ENCODE measurements at regions not wholly inside any gene's neighbourhood (a gene's known extent, or its start where the extent isn't known, plus 50 kb on each side); places are given as distances from the start of the nearest gene placed in this dataset.

GRCh38 chr6:106890447-106890846, 84.1 kb downstream of the CD24 start:
- RAD21 ChIA-PET (ENCODE audit: unreplicated experiment), result no interaction called here
- no peak overlapping the region for H3K4me3 ChIP-seq
- intact Hi-C loops (cut with micrococcal nuclease; ENCODE audit: unreplicated experiment) (no loop called here), in situ Hi-C loops (cut with MboI) (no loop called here)
- CTCF ChIA-PET, result no interaction called here
- no peaks in the 10 kb centered on the region for H3K79me2 ChIP-seq (ENCODE audit: control insufficient read depth, insufficient read depth, low read length)
- no peak overlapping the region for H3K9ac ChIP-seq (ENCODE audit: control insufficient read depth, insufficient read depth, low read length)
- ATAC-seq, result no peak
- H3K36me3 ChIP-seq (ENCODE audit: control insufficient read depth in 2 of 2, insufficient read depth in 2 of 2, low read length in 1 of 2), result no peaks in the 10 kb centered on the region
- SMC1A ChIA-PET (ENCODE audit: uncharacterized antibody, unreplicated experiment), result interaction anchor here (1.1 to 1.4 kb wide), 2 partner anchors 18 to 89 kb away, joined by 3 read pairs; no protein-coding TSS in a partner anchor
- no peaks in the 10 kb centered on the region for H3K4me1 ChIP-seq (ENCODE audit: control insufficient read depth, insufficient read depth, low read length)
- 92% methylated on average over 2 of the region's 2 CpGs for WGBS (ENCODE audit: insufficient coverage, insufficient replicate concordance, low lambda C conversion rate, missing lambda C conversion rate)
- no peaks in the 10 kb centered on the region for H3K9me3 ChIP-seq (replicated peaks; ENCODE audit: control insufficient read depth, insufficient read depth, low read length)
- BruUV-seq (replicated peaks), result no TSS peak
- H3K27ac ChIP-seq (ENCODE audit: control insufficient read depth, insufficient read depth), result no peak overlapping the region
- no peaks in the 10 kb centered on the region for H4K20me1 ChIP-seq (ENCODE audit: control insufficient read depth, insufficient read depth)
- no peaks in the 10 kb centered on the region for H3K27me3 ChIP-seq (replicated peaks in 1 of 2; ENCODE audit: control insufficient read depth in 2 of 2, insufficient read depth in 2 of 2, low read length in 1 of 2)
- DNase-seq (ENCODE audit: low read depth, low spot score), result no peak
- no peak overlapping the region for H2AFZ ChIP-seq (ENCODE audit: control insufficient read depth, low read depth, low read length)
- POLR2A ChIA-PET, result no interaction called here
- H3K4me2 ChIP-seq (ENCODE audit: control insufficient read depth, insufficient read depth), result no peak overlapping the region
- no peak for FAIRE-seq
- no peak for TF ChIP-seq RUNX3 (IDR thresholded peaks at IDR 0.05; ENCODE audit: low read length)
- no peak for TF ChIP-seq E2F4 (IDR thresholded peaks at IDR 0.05; ENCODE audit: low read depth, low read length)
- no peak for TF ChIP-seq SMARCA5 (IDR thresholded peaks at IDR 0.05)
- no peak for TF ChIP-seq EED (IDR thresholded peaks at IDR 0.05; ENCODE audit: low read depth)
- TF ChIP-seq GATAD2B (conservative IDR thresholded peaks at IDR 0.05; ENCODE audit: low read depth), result no peak
- TF ChIP-seq KLF5 (IDR thresholded peaks at IDR 0.05; ENCODE audit: partially characterized antibody), result no peak
- no peak for TF ChIP-seq CHD4 (IDR thresholded peaks at IDR 0.05)
- no peak for TF ChIP-seq CUX1 (IDR thresholded peaks at IDR 0.05; ENCODE audit: insufficient replicate concordance, low read depth, low read length)
- no peak for TF ChIP-seq BHLHE40 (IDR thresholded peaks at IDR 0.05; ENCODE audit: borderline replicate concordance in 1 of 2, low read depth in 2 of 2, low read length in 1 of 2)
- TF ChIP-seq NBN (IDR thresholded peaks at IDR 0.05), result no peak
- no peak for TF ChIP-seq TARDBP (IDR thresholded peaks at IDR 0.05; ENCODE audit: borderline replicate concordance)
- no peak for TF ChIP-seq TAF1 (IDR thresholded peaks at IDR 0.05; ENCODE audit: borderline replicate concordance, low read depth, low read length)
- TF ChIP-seq POLR2AphosphoS2 (IDR thresholded peaks at IDR 0.05; ENCODE audit: low read depth, low read length), result no peak
- no peak for TF ChIP-seq RB1 (IDR thresholded peaks at IDR 0.05; ENCODE audit: borderline replicate concordance)
- no peak for TF ChIP-seq YY1 (IDR thresholded peaks at IDR 0.05; ENCODE audit: low read depth, low read length)
- TF ChIP-seq PKNOX1 (IDR thresholded peaks at IDR 0.05), result no peak
- no peak for TF ChIP-seq SMAD5 (IDR thresholded peaks at IDR 0.05; ENCODE audit: low read depth)
- TF ChIP-seq IRF5 (IDR thresholded peaks at IDR 0.05; ENCODE audit: borderline replicate concordance), result no peak
